Activated CD8-positive, alpha-beta T cell treated with anti-CD3 and anti-CD28 coated beads for 36 hours (primary cell): ENCODE measurements at regions not wholly inside any gene's neighbourhood (a gene's known extent, or its start where the extent isn't known, plus 50 kb on each side); places are given as distances from the start of the nearest gene placed in this dataset.

Experiments
- ATAC-seq: fragments of 200-7000 bp; cut with Tn5 transposase; one replicate; pipeline ENCODE4 v1.10.0; 2021; ENCODE audit warnings: mild to moderate bottlenecking, moderate library complexity
- CTCF ChIA-PET: fragments of 350-600 bp; sonication (Branson Sonifier 250); formaldehyde crosslinking; loops from one replicate; lab custom pipeline; 2021; ENCODE audit warnings: antibody characterized with exemption; lab: Charles Lee
- POLR2A ChIA-PET: fragments of 350-600 bp; sonication (Branson Sonifier 250); formaldehyde crosslinking; loops from one replicate; lab custom pipeline; 2021; ENCODE audit warnings: antibody characterized with exemption; lab: Charles Lee
- DNase-seq: peaks from one replicate; pipeline ENCODE4 v3.0.0-alpha.2; 2020
- H3K27ac Mint-ChIP-seq: one replicate; pipeline ENCODE4 v1.8.0; 2021; ENCODE audit warnings: mild to moderate bottlenecking, mixed read lengths
- H3K27me3 Mint-ChIP-seq: one replicate; pipeline ENCODE4 v1.8.0; 2021; ENCODE audit warnings: mixed read lengths
- H3K36me3 Mint-ChIP-seq: one replicate; pipeline ENCODE4 v1.8.0; 2021; ENCODE audit warnings: low read depth, mixed read lengths
- H3K4me1 Mint-ChIP-seq: one replicate; pipeline ENCODE4 v1.8.0; 2021; ENCODE audit warnings: low read depth, mixed read lengths
- H3K4me3 Mint-ChIP-seq: one replicate; pipeline ENCODE4 v1.8.0; 2021; ENCODE audit warnings: mild to moderate bottlenecking, moderate library complexity, mixed read lengths
- H3K9me3 Mint-ChIP-seq: one replicate; pipeline ENCODE4 v1.8.0; 2021; ENCODE audit warnings: mixed read lengths
- intact Hi-C: fragments of 100-400 bp; cut with micrococcal nuclease; formaldehyde crosslinking; loops from one replicate; pipeline ENCODE4 v1.10.0; 2022
- TF ChIP-seq, protein P1 (sequence below): fragments of 200-600 bp; IDR thresholded peaks from one replicate; pipeline ENCODE4 v1.8.0; 2022; ENCODE audit warnings: antibody characterized with exemption, mild to moderate bottlenecking

DNA sequence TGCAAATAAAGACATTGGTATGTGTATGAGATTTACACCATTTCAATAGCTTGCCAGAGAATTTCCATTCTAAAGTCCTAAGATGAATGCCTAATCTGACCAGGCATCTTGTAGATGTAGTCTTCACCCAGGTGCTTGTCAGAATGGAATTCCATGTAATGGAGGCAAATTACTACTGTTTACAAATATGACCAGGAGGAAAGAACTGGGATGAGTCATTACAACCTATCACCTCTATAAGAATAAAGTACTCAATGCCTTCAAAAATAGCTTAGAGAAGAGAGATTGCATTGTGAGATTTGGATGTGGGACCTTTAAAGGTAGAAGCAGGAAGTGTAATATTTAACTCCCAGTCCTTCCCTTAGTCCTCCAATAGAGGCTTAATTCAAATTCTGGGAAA, 507.0 kb upstream of the PTGER4 start:
- intact Hi-C loops = no loop called here
- no peaks in the 10 kb centered on the region for H3K4me1 Mint-ChIP-seq

DNA sequence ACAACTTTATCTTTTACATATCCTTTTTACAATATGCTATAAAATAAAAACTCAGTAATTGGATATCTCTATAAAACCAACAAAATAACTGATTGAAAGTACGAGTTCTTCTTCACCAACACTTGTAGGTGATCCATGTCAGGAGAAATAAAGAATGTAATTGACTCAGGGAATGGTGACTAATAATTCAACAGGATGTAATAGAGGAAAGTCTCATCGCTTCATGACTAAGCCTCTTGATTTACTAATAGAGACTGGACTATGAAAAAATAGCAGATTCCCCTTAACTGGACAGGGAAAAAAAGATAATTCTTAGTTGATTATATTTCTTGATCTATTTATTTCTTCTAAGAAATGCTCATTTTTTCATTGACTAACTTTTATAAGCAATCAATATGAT, 507.7 kb upstream of the PTGER4 start:
- no peaks in the 10 kb centered on the region for H3K4me1 Mint-ChIP-seq
- ATAC-seq = no peak
- no peak overlapping the region for H3K4me3 Mint-ChIP-seq
- POLR2A ChIA-PET = no interaction called here
- TF ChIP-seq, protein P1, sequence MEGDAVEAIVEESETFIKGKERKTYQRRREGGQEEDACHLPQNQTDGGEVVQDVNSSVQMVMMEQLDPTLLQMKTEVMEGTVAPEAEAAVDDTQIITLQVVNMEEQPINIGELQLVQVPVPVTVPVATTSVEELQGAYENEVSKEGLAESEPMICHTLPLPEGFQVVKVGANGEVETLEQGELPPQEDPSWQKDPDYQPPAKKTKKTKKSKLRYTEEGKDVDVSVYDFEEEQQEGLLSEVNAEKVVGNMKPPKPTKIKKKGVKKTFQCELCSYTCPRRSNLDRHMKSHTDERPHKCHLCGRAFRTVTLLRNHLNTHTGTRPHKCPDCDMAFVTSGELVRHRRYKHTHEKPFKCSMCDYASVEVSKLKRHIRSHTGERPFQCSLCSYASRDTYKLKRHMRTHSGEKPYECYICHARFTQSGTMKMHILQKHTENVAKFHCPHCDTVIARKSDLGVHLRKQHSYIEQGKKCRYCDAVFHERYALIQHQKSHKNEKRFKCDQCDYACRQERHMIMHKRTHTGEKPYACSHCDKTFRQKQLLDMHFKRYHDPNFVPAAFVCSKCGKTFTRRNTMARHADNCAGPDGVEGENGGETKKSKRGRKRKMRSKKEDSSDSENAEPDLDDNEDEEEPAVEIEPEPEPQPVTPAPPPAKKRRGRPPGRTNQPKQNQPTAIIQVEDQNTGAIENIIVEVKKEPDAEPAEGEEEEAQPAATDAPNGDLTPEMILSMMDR = no peak
- no peaks in the 10 kb centered on the region for H3K27me3 Mint-ChIP-seq
- peaks cover 20% of the 10 kb centered on the region for H3K9me3 Mint-ChIP-seq
- H3K27ac Mint-ChIP-seq = no peak overlapping the region
- DNase-seq = no peak
- intact Hi-C loops = no loop called here
- peaks cover 2% of the 10 kb centered on the region for H3K36me3 Mint-ChIP-seq
- CTCF ChIA-PET = no interaction called here

More for the DNA sequence above, 507.0 kb upstream of the PTGER4 start:
- Mint-ChIP-seq H3K27me3 (no peaks in the 10 kb centered on the region), H3K36me3 (peaks cover 2% of the 10 kb centered on the region), H3K9me3 (peaks cover 20% of the 10 kb centered on the region), H3K4me3 (no peak overlapping the region), H3K27ac (no peak overlapping the region)
- POLR2A ChIA-PET = no interaction called here
- ATAC-seq (no peak), DNase-seq (no peak)
- TF ChIP-seq, protein P1 = no peak
- CTCF ChIA-PET = no interaction called here

DNA sequence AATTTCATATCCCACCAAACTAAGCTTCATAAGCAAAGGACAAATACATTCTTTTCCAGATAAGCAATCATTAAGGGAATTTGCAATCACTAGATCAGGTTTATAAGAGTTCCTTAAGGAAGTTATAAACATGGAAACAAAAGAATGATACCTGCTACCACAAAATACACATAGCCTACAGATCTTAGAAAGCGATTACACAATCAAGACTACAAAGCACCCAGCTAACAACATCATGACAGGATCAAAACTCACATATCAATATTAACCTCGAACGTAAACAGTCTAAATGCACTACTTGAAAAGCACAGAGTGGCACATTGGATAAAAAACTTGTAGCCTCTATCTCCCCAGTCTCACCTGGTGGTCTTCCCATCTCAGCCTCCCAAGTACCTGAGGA, 512.4 kb upstream of the PTGER4 start:
- ATAC-seq (no peak), DNase-seq (no peak)
- intact Hi-C loops = no loop called here
- no peak overlapping the region for H3K27ac Mint-ChIP-seq
- H3K9me3 Mint-ChIP-seq = peaks cover 13% of the 10 kb centered on the region
- peaks cover 2% of the 10 kb centered on the region for H3K4me1 Mint-ChIP-seq
- TF ChIP-seq, protein P1 = no peak
- ChIA-PET POLR2A (no interaction called here), CTCF (interaction anchor here (0.9 to 2.1 kb wide), 6 partner anchors 9 to 567 kb away, joined by 3 to 6 read pairs (median 4); no protein-coding TSS in a partner anchor)
- H3K27me3 Mint-ChIP-seq = no peaks in the 10 kb centered on the region
- no peak overlapping the region for H3K4me3 Mint-ChIP-seq
- H3K36me3 Mint-ChIP-seq = peaks cover 2% of the 10 kb centered on the region

DNA sequence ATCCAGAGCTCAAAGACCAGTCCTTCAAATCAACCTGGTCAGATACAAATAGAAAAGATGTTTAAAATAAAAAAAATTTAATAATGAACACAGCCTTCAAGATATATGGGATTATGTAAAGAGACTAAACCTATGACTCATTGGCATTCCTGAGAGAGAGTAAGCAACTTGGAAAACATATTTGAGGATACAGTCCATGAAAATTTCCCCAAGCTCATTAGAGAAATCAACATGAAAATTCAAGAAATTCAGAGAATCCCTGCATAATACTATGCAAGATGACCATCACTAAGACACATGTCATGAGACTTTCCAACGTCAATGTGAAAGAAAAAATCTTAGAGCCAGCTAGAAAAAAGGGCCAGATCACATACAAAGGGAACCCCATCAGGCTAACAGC, 512.9 kb upstream of the PTGER4 start:
- CTCF ChIA-PET = interaction anchor here (0.9 to 2.1 kb wide), 12 partner anchors 9 to 575 kb away, joined by 3 to 6 read pairs (median 4); no protein-coding TSS in a partner anchor
- no peaks in the 10 kb centered on the region for H3K27me3 Mint-ChIP-seq
- intact Hi-C loops = no loop called here
- H3K9me3 Mint-ChIP-seq = peaks cover 13% of the 10 kb centered on the region
- ATAC-seq = no peak
- DNase-seq = no peak
- H3K4me3 Mint-ChIP-seq = no peak overlapping the region
- H3K36me3 Mint-ChIP-seq = peaks cover 2% of the 10 kb centered on the region
- H3K4me1 Mint-ChIP-seq = peaks cover 2% of the 10 kb centered on the region
- no peak overlapping the region for H3K27ac Mint-ChIP-seq
- TF ChIP-seq, protein P1 = no peak
- POLR2A ChIA-PET = no interaction called here

DNA sequence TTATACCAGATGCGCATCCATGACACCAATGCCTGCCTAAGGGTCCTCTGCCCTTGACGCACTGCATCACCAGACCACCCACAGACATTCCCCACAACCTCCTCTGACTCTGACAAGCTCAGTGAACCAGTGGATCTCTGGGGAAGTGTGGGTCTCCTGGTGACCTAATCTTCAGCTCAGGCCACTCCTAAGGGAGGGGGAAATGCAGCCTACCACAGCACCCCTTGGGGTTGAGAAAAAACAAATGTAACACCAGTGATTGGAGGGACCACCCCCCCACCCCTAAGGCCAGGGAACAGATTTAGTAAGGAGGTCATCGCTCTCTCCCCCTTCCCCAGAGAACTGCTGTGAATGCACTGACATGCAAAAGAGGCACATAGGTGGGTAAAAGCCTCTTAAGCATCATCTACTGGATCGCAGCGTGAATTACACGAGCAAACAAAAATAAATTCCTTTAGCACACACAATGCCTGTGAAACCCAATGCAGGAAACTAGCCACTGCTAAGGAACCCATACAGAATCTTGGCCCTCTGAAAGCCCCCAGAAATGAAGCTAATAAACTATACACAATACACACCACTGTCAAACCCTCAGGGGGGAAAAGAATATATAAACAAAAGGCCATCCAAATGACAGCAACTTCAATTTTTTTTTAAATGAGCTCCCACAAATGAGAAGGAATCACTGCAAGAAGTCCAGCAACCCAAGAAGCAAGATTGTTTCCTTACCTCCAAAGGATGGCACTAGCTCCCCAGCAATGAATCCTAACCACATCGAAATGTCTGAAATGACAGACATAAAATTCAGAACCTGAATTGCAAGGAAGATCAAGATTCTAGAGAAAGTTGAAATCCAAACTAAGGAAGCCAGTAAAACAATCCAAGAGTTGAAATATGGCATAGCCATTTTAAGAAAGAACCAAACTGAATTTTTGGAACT, 513.7 kb upstream of the PTGER4 start:
- H3K4me1 Mint-ChIP-seq = peaks cover 2% of the 10 kb centered on the region
- peaks cover under 1% of the 10 kb centered on the region for H3K27me3 Mint-ChIP-seq
- ATAC-seq = no peak
- H3K27ac Mint-ChIP-seq = no peak overlapping the region
- CTCF ChIA-PET = interaction anchor here (0.9 to 2.1 kb wide), 12 partner anchors 8 to 575 kb away, joined by 3 to 6 read pairs (median 4); no protein-coding TSS in a partner anchor
- peaks cover 2% of the 10 kb centered on the region for H3K36me3 Mint-ChIP-seq
- TF ChIP-seq, protein P1 = peak; percentile 13
- peaks cover 13% of the 10 kb centered on the region for H3K9me3 Mint-ChIP-seq
- no peak overlapping the region for H3K4me3 Mint-ChIP-seq
- DNase-seq = peak; percentile 7
- POLR2A ChIA-PET = interaction anchor here (0.7 kb wide), 1 partner anchor 23 kb away, joined by 3 read pairs; no protein-coding TSS in a partner anchor
- intact Hi-C loops = no loop called here
